Epithelial cell of esophagus (primary cell): ENCODE measurements at regions not wholly inside any gene's neighbourhood (a gene's known extent, or its start where the extent isn't known, plus 50 kb on each side); places are given as distances from the start of the nearest gene placed in this dataset.
A peak's percentile ranks its signal among the peaks of the same experiment; 100 is the strongest.

ENCODE experiments used
- DNase-seq: peaks from one replicate; pipeline ENCODE4 v3.0.0; 2010; ENCODE audit warnings: low read depth
- H3K4me3 ChIP-seq: 2 replicates; pipeline ENCODE4 v1.5.1; 2011; ENCODE audit warnings: mild to moderate bottlenecking, low read length, control low read depth
- TF ChIP-seq, protein P1 (sequence below): IDR thresholded peaks from 2 replicates; pipeline ENCODE4 v1.5.1; 2011; ENCODE audit warnings: low read depth, mild to moderate bottlenecking, low read length, control low read depth, inconsistent platforms; ENCODE audit not compliant: insufficient read depth; ENCODE audit errors: missing control alignments

DNA sequence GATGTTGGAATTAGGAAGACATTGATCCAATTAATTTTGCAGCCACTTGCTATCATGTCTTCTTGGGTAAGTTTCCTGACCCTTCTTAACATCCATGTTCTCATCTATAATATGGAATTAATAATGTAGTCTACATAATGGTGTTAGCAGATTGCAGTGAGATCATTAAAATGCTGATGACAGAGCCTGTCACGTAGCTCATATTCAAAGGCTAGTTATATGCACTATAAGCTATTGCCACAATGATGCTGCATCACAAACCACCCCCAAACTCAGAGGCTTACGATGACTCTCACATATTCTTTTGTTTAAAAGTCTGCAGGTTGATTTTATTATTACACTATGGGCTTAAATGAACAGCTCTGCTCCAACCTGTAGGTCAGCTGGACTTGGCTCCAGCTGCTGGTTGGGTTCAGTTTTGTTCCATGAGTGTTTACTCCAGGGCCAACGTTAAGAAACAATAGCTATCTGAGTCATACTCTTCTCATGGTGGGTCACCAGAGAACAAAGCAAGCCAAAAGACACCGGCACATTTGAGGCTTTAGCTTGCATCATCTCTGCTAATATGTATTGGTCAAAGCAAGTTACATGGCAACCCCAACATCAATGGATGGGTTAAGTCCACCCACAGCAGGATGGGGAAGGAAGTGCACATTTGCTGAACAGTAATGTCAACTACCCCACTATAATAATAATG is 250.0 kb upstream of the SLCO3A1 start:
- TF ChIP-seq, protein P1, sequence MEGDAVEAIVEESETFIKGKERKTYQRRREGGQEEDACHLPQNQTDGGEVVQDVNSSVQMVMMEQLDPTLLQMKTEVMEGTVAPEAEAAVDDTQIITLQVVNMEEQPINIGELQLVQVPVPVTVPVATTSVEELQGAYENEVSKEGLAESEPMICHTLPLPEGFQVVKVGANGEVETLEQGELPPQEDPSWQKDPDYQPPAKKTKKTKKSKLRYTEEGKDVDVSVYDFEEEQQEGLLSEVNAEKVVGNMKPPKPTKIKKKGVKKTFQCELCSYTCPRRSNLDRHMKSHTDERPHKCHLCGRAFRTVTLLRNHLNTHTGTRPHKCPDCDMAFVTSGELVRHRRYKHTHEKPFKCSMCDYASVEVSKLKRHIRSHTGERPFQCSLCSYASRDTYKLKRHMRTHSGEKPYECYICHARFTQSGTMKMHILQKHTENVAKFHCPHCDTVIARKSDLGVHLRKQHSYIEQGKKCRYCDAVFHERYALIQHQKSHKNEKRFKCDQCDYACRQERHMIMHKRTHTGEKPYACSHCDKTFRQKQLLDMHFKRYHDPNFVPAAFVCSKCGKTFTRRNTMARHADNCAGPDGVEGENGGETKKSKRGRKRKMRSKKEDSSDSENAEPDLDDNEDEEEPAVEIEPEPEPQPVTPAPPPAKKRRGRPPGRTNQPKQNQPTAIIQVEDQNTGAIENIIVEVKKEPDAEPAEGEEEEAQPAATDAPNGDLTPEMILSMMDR = no peak
- no peak for DNase-seq
- H3K4me3 ChIP-seq = no peak overlapping the region

DNA sequence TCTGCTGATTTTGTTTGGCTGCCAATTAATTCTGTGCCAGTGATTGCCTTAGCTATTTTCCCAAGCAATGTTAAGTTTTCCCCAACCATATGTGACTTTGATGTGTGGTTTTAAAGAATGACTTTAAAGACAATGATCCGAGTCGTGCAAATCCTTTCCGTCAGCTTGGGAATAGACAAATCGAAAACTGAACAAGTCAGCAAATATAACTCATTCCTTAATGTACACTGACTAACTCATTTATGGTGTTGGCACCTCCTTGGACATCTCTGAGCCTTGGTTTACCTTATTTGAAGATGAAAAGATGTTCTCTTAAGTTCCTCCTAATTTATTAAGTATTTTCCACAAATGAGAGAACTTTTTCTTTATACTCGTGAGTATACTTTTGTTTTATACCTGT is 249.4 kb upstream of the SLCO3A1 start:
- DNase-seq = no peak
- TF ChIP-seq, protein P1 = no peak

DNA sequence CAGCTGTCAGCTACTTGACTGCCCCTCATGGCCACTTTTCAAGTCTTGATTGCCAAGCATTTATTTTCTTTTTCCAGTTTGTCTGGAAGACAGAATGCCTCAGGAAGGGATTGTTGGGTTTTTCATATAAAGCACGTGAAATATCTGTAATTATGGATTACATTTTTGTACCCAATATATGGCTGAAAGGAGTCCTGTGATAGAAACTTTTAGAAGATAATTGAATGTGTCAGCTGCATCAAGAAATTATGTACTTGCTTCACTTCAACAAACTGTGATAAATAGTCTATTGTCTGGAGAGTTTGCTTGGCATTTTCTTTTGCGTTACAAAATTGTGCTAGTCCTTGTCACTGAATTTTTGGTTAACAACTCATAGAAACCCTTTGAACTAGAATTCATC is 247.9 kb upstream of the SLCO3A1 start:
- DNase-seq = no peak
- no peak overlapping the region for H3K4me3 ChIP-seq
- TF ChIP-seq, protein P1 = no peak

More for the DNA sequence above, 249.4 kb upstream of the SLCO3A1 start:
- H3K4me3 ChIP-seq = no peak overlapping the region

DNA sequence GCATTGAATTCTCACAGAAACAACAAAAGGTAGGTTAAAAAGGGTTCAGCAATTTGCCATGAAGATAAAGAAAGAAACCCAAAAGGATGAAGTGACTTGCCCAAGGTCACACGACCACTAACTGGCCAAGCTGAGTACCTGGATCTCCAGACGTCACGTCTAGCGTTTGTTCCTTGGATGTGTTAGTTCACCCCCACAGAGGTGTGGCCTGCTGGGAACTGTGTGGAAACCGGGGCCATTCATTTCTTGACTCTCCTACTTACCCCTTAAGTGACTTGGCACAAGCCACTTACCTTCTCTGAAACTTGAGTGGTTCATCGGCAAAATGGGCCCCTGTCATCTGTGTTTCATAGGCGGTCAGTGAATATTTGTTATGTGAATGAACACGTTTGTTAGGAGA is 244.3 kb upstream of the SLCO3A1 start:
- TF ChIP-seq, protein P1 = no peak
- H3K4me3 ChIP-seq = no peak overlapping the region
- peak; percentile 4 for DNase-seq

DNA sequence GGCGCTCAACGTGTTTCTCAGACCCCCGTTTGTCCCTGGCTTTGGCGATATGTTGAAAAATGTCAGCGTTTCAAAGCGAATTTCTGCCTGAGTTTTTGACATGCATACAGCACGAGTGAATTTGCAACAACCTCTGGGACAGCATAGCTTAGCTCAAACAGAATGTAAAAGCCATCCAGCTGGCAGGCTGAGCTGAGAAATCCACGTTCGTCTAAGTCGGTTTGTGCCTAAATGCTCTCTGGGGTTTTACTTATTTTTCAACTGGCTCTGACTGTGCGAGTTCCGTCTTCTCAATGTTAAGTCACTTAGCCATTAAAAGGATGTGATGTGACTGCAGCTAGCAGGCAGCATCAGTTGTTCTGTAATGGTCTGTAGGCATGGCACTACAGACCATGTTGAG is 243.5 kb upstream of the SLCO3A1 start:
- H3K4me3 ChIP-seq = no peak overlapping the region
- DNase-seq = no peak
- TF ChIP-seq, protein P1 = no peak

DNA sequence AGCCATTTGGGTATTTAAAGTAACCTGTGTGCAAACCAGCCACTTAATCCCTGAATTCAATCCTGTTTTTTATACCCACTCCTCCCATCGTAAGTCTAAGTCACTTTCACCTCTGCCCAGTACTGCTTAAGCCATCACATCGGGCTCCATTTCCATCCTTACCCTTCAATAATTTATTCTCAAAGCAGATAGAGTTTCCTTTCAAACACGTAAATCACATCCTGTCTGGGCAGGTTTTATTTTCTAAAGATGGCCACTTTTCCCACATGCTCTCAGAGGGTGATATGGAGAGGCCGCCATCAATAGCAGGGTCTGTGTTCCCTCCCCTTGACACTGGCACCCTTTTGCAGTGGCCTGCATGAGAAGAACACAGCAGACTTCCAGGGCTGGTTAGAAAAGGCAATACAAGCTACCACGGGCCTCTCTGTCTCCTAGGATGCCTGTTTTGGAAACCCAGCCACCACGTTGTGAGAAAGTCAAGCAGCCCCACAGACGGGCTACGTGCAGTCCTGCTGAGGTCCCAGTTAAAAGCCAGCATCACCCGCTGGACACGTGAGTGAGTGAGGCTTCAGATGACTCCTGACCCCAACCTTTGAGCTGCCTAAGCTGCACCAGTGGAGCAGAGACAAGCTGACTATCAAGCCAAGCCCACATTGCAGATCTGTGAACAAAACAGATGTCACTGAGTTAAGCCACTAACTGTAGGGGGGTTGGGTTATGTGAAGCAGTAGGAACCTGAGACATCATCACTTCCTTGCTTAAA is 241.8 kb upstream of the SLCO3A1 start:
- DNase-seq = no peak
- TF ChIP-seq, protein P1 = no peak
- H3K4me3 ChIP-seq = no peak overlapping the region
